Neuron (in vitro differentiated cells): ENCODE measurements at regions not wholly inside any gene's neighbourhood (a gene's known extent, or its start where the extent isn't known, plus 50 kb on each side); places are given as distances from the start of the nearest gene placed in this dataset.

Experiments used
- H2AFZ ChIP-seq: one replicate; pipeline ENCODE4 v1.6.1; 2013; ENCODE audit warnings: low read depth, mild to moderate bottlenecking, inconsistent platforms, low read length, moderate library complexity
- H3K27me3 ChIP-seq: one replicate; pipeline ENCODE4 v1.6.1; 2013; ENCODE audit warnings: low read length; ENCODE audit not compliant: insufficient read depth
- H3K36me3 ChIP-seq: one replicate; pipeline ENCODE4 v1.6.1; 2013; ENCODE audit warnings: low read length; ENCODE audit not compliant: insufficient read depth
- H3K4me1 ChIP-seq: one replicate; pipeline ENCODE4 v1.6.1; 2013; ENCODE audit warnings: low read length; ENCODE audit not compliant: insufficient read depth
- H3K4me3 ChIP-seq: 2 replicates; pipeline ENCODE4 v1.5.1; 2013; ENCODE audit warnings: mild to moderate bottlenecking, low read length, moderate library complexity
- H3K9me3 ChIP-seq: one replicate; pipeline ENCODE4 v1.6.1; 2013; ENCODE audit warnings: low read length

- Histone ChIP-seq H3K27me3 (no peaks in the 10 kb centered on the region), H3K36me3 (no peaks in the 10 kb centered on the region), H2AFZ (no peak overlapping the region), H3K4me3 (no peak overlapping the region), H3K9me3 (no peaks in the 10 kb centered on the region), H3K4me1 (no peaks in the 10 kb centered on the region)
Measured at GRCh38 chr6:128827675-128828464, 55.1 kb upstream of the LAMA2 start.

GRCh38 chr6:128826606-128827005 lies 56.3 kb upstream of the LAMA2 start:
- no peak overlapping the region for H2AFZ ChIP-seq
- H3K9me3 ChIP-seq, result no peaks in the 10 kb centered on the region
- H3K27me3 ChIP-seq, result no peaks in the 10 kb centered on the region
- H3K4me3 ChIP-seq, result no peak overlapping the region
- H3K36me3 ChIP-seq, result no peaks in the 10 kb centered on the region
- H3K4me1 ChIP-seq, result no peaks in the 10 kb centered on the region

- no peaks in the 10 kb centered on the region for H3K4me1 ChIP-seq
- H3K9me3 ChIP-seq, result no peaks in the 10 kb centered on the region
- no peaks in the 10 kb centered on the region for H3K27me3 ChIP-seq
- H2AFZ ChIP-seq, result no peak overlapping the region
- no peaks in the 10 kb centered on the region for H3K36me3 ChIP-seq
- no peak overlapping the region for H3K4me3 ChIP-seq
Measured at GRCh38 chr6:128822271-128822670, 60.7 kb upstream of the LAMA2 start.

GRCh38 chr6:128821116-128821515 lies 61.8 kb upstream of the LAMA2 start:
- Histone ChIP-seq H3K27me3 (no peaks in the 10 kb centered on the region), H3K4me1 (no peaks in the 10 kb centered on the region), H3K36me3 (no peaks in the 10 kb centered on the region), H2AFZ (no peak overlapping the region), H3K4me3 (no peak overlapping the region), H3K9me3 (no peaks in the 10 kb centered on the region)

- Histone ChIP-seq H3K4me3 (no peak overlapping the region), H3K27me3 (no peaks in the 10 kb centered on the region), H3K36me3 (no peaks in the 10 kb centered on the region), H2AFZ (no peak overlapping the region), H3K9me3 (no peaks in the 10 kb centered on the region), H3K4me1 (no peaks in the 10 kb centered on the region)
Measured at GRCh38 chr6:128808856-128809255, 74.1 kb upstream of the LAMA2 start.

GRCh38 chr6:128807577-128807976 lies 75.4 kb upstream of the LAMA2 start:
- no peaks in the 10 kb centered on the region for H3K27me3 ChIP-seq
- H2AFZ ChIP-seq, result no peak overlapping the region
- H3K4me3 ChIP-seq, result no peak overlapping the region
- H3K9me3 ChIP-seq, result no peaks in the 10 kb centered on the region
- H3K4me1 ChIP-seq, result no peaks in the 10 kb centered on the region
- no peaks in the 10 kb centered on the region for H3K36me3 ChIP-seq

GRCh38 chr6:128806261-128806660 lies 76.7 kb upstream of the LAMA2 start:
- Histone ChIP-seq H3K27me3 (no peaks in the 10 kb centered on the region), H3K9me3 (no peaks in the 10 kb centered on the region), H3K4me1 (no peaks in the 10 kb centered on the region), H2AFZ (no peak overlapping the region), H3K4me3 (no peak overlapping the region), H3K36me3 (no peaks in the 10 kb centered on the region)

- H3K4me1 ChIP-seq, result no peaks in the 10 kb centered on the region
- H3K36me3 ChIP-seq, result no peaks in the 10 kb centered on the region
- H3K27me3 ChIP-seq, result no peaks in the 10 kb centered on the region
- H2AFZ ChIP-seq, result no peak overlapping the region
- no peaks in the 10 kb centered on the region for H3K9me3 ChIP-seq
- no peak overlapping the region for H3K4me3 ChIP-seq
Measured at GRCh38 chr6:128803911-128804310, 79.0 kb upstream of the LAMA2 start.

- H2AFZ ChIP-seq, result no peak overlapping the region
- H3K4me1 ChIP-seq, result no peaks in the 10 kb centered on the region
- no peaks in the 10 kb centered on the region for H3K9me3 ChIP-seq
- H3K36me3 ChIP-seq, result no peaks in the 10 kb centered on the region
- no peak overlapping the region for H3K4me3 ChIP-seq
- no peaks in the 10 kb centered on the region for H3K27me3 ChIP-seq
Measured at GRCh38 chr6:128801621-128802020, 81.3 kb upstream of the LAMA2 start.

GRCh38 chr6:128784266-128784665 lies 98.7 kb upstream of the LAMA2 start:
- no peaks in the 10 kb centered on the region for H3K4me1 ChIP-seq
- no peak overlapping the region for H3K4me3 ChIP-seq
- no peaks in the 10 kb centered on the region for H3K36me3 ChIP-seq
- no peaks in the 10 kb centered on the region for H3K27me3 ChIP-seq
- H2AFZ ChIP-seq, result no peak overlapping the region
- no peaks in the 10 kb centered on the region for H3K9me3 ChIP-seq

GRCh38 chr6:128768187-128768586 lies 114.8 kb upstream of the LAMA2 start:
- H3K27me3 ChIP-seq, result no peaks in the 10 kb centered on the region
- no peak overlapping the region for H3K4me3 ChIP-seq
- no peaks in the 10 kb centered on the region for H3K4me1 ChIP-seq
- peaks cover 2% of the 10 kb centered on the region for H3K9me3 ChIP-seq
- no peak overlapping the region for H2AFZ ChIP-seq
- H3K36me3 ChIP-seq, result no peaks in the 10 kb centered on the region

- Histone ChIP-seq H3K4me1 (no peaks in the 10 kb centered on the region), H3K9me3 (peaks cover 2% of the 10 kb centered on the region), H3K36me3 (no peaks in the 10 kb centered on the region), H3K4me3 (no peak overlapping the region), H2AFZ (no peak overlapping the region), H3K27me3 (no peaks in the 10 kb centered on the region)
Measured at GRCh38 chr6:128767705-128768104, 115.2 kb upstream of the LAMA2 start.

- no peak overlapping the region for H3K4me3 ChIP-seq
- H3K9me3 ChIP-seq, result peaks cover 2% of the 10 kb centered on the region
- no peaks in the 10 kb centered on the region for H3K27me3 ChIP-seq
- no peaks in the 10 kb centered on the region for H3K36me3 ChIP-seq
- no peak overlapping the region for H2AFZ ChIP-seq
- no peaks in the 10 kb centered on the region for H3K4me1 ChIP-seq
Measured at GRCh38 chr6:128767150-128767549, 115.8 kb upstream of the LAMA2 start.
